Kasumi-1 (cell line): ENCODE measurements at regions not wholly inside any gene's neighbourhood (a gene's known extent, or its start where the extent isn't known, plus 50 kb on each side); places are given as distances from the start of the nearest gene placed in this dataset.

Source experiments
- DNase-seq, 2 experiments: peaks; one replicate each; lab custom pipeline; 2025; lab: John Stamatoyannopoulos, UW

DNA sequence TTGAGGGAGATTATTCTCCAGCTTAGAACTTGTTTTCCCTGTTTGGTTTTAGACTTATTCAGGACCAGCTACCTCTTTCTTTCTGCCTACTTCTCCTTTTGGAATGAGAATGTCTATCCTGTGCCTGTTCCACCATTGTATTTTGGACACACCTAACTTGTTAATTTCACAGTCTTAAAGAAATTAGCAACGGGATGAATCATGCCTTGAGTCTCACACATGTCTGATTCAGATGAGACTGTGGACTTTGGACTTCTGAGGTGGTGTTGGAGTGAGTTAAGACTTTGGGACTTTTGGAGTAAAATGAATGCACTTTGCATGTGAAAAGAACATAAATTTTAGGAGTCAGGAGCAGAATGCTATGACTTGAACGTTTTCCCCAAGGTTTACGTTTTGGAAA, 581.4 kb downstream of the CDH11 start:
- DNase-seq = no peak

DNA sequence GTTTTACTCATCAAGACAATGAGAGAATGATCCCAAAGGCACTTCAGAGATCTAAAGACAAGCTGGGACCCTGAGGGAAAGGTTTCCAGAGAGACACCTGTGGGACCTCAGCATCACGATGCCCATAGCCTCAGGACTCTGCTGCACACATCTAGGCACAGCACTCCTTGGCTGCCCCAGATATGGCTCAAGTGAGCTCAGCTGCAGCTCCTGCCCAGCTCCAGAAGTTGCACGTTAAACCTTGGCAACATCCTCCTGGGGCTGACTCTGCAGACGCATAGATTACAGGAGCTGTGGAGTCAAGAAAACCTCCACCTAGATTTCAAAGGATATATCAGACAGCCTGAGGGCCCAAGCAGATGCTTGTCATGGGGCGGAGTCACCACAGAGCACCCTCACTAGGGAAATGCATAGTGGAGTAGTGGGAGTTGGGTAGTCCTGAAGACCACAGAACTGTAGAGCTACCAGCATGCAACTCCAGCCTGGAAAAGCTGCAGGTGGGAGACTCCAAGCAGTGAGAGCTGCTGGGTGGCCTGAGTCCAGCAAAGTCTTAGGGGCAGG, 582.0 kb downstream of the CDH11 start:
- no peak for DNase-seq

DNA sequence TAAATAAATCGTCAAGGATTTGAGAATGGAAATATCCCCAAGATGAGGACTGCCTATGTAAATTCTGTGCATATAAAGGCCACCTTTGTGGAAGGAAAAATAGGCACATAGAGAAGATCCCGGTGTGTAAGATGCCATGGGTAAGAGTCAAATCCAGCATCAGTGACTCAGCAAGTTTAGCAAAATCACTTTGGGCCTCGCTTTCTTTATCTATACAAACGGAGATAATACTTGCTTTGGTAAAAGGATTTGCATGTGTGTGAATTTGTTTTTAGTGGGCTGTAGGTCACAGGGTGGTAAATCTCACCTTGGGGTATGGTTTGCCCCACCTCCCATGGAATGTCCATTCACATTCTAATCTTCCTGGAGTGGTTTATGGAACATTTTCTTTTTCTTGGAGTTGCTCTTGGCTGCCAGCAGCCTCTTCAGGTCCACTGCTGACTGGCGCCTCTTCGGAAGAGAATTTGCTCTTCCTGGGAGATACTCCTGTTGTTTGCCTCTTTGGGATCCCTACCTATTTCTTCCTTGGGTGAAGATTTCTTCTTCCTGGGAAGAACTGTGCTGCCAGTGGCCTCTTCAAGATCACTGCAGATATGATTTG, 587.6 kb downstream of the CDH11 start:
- DNase-seq = no peak

DNA sequence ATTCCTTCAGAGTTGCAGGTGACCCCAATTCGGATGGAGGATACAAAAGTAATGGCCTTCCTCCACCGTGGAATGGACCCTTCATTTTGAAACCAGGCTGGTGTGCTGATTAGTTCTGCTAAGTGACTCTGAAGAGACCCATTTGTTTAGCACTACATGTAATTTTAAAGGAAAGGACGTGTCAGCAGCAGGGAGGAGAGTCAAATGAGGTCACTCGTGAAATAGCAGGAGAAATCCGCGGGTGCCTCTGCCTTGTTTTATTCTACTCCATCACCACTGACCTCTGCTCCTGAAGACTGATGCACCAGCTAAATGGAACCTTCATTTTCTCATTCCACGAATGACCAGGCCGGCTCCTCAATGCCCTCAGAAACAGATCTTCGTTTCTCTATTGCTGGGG, 589.2 kb downstream of the CDH11 start:
- no peak for DNase-seq

DNA sequence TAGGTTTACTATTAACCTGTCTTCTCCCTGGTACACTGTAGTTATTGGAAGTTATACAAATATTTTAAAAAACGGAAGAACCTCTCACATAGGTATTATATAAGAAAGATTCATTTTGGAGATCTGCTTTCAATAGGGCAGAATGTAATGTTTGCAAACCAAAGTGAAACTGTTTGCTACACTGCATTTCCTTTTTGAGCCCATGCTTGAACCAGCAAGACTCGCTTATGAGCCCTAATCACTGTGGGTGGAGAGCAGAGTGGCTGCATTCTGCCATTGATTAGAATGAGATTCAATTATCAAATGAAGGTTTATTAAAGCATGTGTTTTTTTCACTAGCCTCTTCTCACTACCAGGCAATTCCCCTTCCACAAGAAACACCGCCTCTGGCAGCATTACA, 589.7 kb downstream of the CDH11 start:
- DNase-seq = no peak

DNA sequence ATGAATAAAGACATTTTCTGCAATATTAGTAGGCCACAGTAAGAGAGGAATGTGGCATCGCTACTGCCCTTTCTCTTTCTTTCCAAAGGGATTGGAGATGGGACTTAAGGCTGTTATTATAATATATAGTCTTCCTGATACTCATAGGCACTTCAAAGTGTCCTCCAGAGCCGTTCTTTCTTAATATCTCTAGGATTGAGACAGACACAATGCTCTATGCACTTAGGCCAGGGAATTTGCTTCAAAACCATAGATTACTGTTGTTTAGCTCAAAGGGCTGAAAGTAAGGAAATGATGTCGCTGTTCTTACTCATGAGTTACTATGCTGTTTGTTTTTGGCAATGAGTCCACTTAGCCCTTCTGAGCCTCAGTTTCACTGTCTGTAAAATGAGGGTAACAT, 590.5 kb downstream of the CDH11 start:
- no peak for DNase-seq

DNA sequence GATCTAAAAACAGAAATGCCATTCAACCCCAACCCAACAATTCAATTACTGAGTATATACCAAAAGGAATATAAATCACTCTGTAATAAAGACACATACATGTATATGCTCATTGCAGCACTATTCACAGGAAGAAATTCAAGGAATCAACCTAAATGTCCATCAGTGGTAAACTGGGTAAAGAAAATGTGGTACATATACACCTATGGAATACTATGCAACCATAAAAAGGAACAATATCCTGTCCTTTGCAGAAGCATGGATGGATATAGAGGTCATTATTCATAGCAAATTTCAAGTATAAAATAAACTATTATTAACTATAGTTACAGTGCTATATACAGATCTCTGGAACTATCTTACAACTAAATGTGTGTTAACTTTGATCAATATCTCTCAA, 599.3 kb downstream of the CDH11 start:
- no peak for DNase-seq

DNA sequence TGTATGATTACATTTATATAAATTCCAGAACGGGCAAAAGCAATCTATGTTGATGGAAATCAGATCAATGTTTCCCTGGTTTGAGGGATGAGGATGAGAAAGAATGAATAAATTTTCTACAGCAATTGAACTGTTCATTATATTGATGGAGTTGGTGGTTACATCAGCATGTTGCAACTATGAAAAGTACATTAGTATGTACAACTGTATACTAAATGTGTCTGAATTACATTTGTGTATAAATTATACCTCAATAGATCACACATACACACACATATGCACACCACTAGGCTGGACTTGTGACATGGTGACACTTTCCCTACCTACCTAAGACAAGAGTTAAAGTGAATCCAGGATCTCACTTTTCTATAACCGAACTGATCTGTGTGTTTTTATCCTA, 608.0 kb downstream of the CDH11 start:
- DNase-seq = no peak

DNA sequence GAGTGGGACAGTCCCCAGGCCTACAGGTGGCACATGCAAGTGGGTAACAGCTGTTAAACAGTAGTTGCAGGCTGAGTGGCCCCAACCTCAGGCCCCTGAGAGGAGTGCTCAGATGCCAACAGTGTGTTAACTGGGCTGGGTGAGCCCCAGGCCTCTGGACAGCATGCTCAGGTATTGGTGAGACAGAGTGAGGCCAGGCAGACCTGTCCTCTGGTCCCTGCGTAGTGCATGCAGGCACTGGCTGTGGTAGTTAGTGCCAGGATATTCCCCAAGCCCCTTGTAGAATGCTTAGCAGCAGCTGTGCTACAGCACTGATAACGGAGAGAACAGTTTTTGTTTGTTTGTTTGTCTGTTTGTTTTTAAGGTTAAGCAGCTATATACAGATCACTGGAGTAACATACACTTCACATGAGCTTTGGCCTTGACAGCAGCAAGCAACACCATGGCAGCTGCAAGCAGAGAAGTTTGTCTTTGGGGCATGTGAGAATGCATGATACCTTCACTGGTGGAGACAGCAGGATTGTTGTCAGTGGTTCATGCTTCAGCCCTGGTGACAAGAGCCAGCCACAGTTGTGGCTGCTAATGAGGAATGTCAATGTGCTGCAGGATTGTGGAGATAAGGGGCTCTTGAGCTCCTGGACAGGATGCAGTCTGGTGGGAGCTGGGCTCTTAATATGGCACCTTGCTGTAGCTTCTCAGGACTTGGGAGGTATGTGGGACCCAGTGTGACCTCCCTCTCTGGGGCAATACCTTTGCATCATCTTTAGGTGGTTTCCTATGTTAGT, 614.4 kb downstream of the CDH11 start:
- no peak for DNase-seq

DNA sequence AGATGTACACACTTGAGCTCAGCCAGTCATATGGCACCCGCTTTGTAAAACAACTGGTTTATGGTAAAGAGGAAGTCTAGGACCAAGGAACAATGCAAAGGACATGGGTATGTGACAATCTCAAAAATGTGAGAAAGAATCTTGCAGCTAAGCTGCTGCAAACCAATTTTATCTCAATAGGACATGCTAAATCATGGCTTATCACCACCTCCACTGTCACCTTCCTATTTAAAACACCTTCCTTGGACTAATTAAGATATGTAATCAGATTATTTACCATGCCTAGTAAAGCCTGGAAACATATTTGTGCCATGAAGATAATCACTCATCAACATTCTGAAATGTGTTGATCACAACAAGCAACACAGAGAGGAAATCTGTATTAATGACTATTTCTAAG, 622.7 kb downstream of the CDH11 start:
- no peak for DNase-seq

DNA sequence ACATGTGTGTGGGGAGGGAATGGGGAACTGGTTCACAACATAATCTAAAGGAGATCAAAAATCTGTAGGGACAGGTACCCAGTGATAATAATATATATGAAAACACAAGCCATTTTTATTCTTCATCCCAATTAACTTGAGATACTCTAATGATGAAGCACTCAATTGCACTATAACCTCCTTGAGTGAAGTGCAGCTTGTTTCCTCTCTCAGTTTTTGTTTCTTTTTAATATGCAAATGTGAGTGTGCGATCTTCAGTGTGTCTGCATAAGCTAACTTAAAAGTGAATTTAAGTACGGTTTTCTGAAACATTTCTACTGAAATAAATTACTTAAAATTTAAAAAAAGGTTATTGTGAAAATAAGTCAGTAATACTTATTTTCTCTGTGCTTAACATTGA, 623.5 kb downstream of the CDH11 start:
- DNase-seq = no peak

DNA sequence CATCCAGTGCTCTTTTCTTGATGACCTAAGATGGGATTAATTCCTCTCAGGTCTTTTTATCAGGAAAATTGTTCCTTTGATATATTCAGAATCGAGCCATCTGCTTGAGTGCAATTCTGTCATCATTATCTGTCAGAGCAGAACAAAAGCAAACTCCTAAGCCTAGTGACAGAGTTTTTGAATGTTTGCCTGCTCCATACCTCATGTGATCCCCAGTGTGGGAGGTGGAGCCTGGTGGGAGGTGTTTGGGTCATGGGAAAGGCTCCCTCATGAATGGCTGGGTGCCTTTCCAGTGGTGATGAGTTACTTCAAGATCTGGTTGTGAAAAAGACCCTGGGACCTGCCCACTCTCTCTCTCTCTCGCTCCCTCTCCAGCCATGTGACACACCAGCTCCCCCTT, 628.2 kb downstream of the CDH11 start:
- DNase-seq = no peak

DNA sequence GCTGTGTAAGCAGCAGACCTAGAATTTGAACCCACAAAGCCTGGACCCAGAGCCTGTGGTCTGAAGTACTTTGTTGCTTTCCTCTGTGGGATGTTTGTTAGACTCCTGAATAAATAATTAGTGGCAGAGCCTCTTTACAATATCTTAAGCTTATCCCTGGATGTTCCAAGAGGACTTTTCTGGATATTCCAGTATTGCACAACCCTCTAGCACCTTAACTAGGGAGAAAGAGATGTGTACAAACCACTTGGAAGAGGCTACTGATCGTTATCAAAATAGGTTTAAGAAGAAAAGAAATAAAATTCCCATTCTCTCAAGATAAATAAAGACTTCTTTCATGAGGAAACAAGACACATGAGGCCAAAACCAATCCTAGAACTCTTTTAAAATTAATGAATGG, 632.4 kb downstream of the CDH11 start:
- no peak for DNase-seq

DNA sequence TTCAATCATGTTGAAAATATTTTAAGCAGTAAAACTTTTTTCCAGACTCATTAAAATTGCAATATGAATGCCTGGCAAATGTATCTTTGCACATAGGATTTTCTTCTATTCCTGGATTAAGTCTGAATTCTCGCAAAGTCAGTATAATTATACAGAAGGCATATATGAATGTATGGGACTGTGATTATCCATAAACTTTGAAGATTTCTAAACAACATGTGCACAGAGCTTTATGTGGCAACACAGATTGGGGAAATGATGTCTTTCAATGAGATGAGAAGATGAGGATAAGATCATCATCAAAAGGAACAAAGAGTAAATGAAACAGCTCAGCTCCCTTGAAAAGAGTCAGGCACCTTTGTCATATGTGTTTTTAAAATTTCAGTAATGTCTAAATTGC, 635.3 kb downstream of the CDH11 start:
- DNase-seq = no peak

DNA sequence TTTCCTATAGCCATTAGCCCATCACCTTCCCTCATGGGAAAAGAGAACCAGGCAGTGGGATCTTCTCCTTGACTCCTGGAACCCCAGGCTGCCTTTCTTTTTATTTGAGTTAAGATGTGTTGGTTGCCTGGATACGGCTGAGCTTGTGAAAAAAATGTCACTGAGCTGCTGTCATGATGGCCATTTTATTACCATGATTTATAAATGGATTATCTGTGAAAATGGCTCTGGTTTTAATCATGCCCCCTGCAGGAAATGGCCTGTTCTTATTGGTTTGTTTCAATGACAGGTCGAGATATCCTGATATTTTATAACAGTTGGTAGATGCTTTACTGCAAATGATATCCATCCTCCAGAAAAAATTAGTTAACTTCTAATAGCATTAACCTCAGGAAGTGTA, 640.4 kb downstream of the CDH11 start:
- no peak for DNase-seq

DNA sequence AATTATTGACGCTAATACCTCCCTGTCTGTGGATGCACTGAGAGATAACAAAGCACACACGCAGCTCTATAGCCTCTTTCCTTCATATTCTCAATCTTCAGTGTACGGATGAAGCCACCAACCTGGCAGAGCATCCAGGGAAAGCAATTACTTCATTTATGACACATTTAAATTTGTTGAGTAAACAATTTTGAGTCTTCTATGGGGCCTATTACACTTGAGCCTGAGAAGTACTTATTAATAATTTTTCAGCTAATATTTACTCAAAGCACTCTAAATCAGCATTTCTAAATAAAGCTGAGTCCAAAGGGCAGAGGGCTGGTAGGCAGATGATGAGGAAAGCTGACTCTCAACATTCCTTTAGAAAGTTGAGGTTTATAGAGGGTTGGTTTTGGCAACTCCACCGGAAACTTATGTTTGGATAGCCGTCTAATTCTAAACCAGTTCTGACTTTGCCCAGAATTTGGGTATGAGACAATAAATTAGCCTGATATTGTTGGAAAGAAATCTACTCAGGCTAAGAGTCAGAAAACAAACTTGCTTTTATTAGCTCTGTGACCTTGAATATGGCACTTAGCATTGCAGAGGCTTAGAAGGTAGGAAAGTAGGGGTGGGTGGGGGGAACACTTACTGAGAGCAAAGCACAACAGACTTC, 643.5 kb downstream of the CDH11 start:
- DNase-seq = no peak

DNA sequence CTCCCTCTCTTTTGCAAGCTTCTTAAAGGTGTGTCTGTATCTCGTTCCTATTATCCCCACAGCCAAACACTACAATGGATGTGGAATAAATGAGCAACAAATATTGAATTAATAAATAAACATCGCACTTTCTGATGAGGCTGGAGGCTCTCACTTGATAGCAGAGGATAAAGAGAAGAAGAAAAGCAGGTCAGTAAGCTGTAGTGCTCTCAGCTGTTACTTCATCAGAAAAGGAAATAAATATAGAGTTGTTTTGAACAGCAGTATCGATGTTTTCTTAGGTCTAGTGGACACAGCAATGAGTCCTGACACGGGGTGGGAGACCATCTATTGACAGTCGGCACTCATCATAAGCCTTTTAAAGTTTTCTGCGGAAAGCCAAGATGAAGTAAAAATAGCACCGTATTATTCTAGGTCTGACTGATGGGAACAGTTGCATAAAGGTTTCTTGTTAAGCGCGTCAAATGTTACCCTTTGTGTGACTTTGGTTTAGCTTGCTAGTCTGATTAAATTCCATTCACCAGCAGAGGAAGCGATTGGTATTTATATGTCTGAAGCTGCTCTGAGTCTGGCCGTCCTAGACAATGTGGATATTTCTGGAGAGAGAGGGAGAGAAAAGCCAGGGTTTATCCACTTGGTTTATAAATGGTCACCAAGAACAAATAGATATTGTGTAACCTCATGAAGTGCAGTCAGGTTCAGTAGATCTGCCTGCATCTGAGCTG, 646.1 kb downstream of the CDH11 start:
- no peak for DNase-seq

DNA sequence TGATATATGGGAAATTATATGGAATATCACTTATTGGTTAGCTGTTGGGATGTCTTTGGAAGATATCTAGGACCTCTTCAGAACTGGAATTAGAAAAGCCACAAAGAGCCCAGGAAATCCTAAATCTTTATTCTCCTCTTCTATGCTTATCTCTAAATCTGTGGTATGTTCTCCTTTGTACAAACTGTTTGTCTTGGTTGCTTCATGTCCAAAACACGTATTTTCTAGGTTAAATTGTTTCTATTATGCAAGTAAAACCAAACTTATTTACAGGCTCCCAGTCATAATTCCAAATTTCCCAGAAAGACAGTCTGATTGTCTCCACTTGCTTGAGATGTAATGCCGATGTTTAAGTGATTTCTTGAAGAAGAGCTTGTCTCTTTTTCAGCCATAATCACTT, 650.9 kb downstream of the CDH11 start:
- DNase-seq = no peak

DNA sequence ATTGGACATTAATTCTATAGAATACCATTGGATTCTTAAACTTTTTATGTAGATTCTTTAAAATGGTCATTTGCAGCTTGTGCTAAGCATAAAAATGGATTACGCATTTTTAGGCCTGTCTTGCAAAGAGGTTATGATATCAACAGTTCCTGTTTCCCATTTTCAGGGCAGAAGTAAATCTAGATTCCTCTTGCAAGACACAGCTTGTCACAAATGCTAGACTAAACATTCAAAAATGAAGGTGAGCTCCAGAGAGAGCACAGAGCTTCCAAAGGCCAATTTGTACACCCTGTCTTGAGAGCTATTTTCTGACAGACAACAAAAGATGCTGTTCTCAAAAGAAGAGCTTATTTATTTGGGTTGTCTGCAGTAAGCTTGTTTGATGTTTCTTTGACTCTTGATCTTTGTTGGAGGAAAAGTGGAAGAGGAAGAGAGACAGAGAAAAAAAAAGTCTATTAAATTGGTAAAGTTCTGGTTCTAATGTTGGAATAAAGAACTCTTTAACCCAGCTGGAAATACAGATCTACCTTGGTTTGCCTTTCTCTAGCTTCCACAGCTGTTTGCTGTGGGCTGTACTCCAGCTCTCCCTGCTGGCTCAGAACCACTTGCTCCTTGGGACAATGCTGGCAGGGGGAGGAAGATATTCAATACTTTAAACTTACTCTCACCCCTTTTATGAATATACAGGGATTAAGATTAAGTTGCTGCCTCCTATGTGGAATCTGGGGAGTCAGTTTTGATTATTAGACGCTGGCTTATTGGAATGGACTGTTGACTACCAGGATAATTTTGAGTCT, 651.8 kb downstream of the CDH11 start:
- DNase-seq = no peak

DNA sequence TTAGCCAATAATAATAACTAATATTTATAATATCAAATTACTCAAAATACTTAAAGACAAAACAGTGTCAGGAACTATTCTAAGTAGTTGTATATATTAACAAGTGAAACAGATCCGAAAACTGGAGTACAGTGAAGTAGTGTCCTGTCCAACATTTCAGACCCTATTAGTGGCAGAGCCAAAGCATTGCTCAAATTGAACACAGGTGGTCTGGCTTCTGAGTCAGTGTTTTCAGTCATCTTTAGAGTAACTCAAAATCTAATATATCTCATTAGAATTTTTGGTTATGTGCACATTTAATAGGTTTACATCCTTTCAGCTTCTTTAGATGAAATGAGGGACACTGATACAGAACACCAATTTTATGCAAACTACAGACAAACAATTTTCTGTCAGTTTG, 652.5 kb downstream of the CDH11 start:
- no peak for DNase-seq

DNA sequence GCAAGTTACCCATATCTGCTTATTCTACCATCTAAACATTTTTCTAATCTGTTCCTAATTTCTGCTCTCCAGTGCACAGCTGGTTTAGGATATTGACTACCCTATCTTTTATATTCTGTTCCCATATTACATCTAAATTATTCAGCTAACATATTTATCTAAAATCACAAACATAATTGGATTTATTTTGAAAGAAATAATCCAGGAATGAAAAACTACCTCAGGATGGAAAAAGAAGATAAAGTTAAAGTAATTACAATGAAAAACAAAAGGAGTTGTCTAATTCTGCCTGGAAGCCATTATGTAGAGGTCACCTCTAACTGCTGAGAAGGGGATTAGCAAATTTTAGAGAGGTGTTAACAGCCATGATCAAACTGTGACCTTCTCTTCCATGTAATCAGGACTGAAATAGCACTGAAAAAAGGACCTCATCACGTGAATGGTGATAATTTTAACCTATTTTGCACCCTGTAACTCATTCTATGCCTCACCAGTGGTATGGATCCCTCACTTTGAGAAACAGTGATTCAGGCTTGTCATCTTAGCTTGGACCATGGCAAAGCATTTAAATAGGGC, 653.3 kb downstream of the CDH11 start:
- DNase-seq = no peak
